ENCODE measurements at regions not wholly inside any gene's neighbourhood (a gene's known extent, or its start where the extent isn't known, plus 50 kb on each side); places are given as distances from the start of the nearest gene placed in this dataset.
"Not testable (repeated sequence)": the region's sequence is repeated elsewhere in the genome, so short reads cannot be mapped to it uniquely, and the experiment has no call there.

DNA sequence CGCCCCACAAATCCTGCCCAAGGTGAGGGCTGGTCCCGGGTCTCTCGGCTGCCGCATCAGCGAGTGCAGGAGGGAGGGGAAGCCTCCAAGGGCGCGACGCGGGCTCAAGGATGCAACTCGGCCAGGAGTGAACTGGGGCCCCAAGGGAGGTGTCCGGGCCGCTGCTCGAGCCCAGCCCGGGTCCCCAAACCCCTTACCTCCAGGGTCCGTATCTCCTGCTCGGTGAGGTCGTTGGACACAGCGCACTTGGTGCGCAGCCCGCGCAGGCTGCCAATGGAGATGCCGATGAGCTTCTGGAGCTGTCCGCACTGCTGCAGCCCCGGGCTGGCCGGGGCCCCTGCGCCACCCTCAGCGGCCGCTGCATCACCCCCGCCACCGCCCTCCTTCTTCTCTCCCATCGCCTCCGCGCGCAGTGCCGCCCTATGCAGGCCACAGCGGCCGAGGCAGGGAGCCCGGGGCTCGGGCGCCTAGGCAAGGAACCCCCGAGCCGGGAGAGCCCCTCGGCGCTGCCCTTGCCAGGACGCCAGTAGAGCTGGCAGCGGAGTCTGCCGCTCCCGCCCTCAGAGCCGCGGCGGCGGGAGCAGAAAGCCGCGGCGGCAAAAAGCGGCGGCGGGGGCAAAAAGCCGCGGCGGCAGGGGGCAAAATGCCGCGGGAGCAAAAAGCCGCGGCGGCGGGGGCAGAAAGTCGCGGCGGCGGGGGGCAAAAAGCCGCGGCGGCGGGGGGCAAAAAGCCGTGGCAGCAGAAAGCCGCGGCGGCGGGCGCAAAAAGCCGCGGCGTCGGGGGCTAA lies 135.1 kb downstream of the ZNF92 start:
- DNase-seq; H3K36me3 ChIP-seq; H3K4me3 ChIP-seq; H3K9me3 ChIP-seq; H3K27me3 ChIP-seq; intact Hi-C loops (cut with DNase I); H3K27ac ChIP-seq; H3K4me1 ChIP-seq: not testable (repeated sequence)
- WGBS (ENCODE audit: insufficient coverage, low coverage, low lambda C conversion rate, missing lambda C conversion rate), result under 1% methylated on average over 48 of the region's 85 CpGs
- peak in 1 of 4 donors; percentile 75 for ATAC-seq

DNA sequence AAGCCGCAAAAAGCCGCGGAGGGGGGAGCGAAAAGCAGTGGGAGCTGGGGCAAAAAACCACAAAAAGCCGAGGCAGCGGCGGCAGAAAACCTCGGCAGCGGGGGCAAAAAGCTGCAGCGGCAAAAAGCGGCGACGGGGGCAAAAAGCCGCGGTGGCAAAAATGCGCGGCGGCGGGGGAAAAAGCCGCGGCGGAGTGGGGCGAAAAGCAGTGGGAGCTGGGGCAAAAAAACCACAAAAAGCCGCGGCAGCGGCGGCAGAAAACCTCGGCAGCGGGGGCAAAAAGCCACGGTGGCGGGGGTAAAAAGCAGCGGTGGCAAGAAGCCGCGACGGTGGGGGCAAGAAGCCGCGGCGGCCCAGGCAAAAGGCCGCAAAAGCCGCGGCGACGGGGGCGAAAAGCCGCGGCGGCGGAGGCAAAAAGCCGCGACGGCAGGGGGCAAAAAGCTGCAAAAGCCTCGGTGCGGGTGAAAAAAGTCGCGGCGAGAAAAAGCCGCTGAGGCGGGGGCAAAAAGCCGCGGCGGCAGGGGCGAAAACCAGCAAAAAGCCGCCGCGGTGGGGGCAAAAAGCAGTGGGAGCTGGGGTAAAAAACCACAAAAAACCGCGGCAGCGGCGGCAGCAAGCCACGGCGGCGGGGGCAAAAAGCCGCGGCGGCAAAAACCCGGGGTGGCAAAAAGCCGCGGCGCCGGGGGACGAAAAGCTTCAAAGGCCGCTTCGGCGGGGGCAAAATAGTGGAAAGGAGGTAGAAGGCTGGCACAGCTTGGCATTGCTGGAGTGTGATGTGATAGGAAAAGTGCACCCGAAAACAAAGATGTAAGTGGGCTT lies 135.9 kb downstream of the ZNF92 start:
- ATAC-seq (peak in 1 of 4 donors; percentile 70), DNase-seq (peak in 1 of 3 donors; percentile 46)
- H3K27ac ChIP-seq, result no peak overlapping the region
- no peaks in the 10 kb centered on the region for H3K36me3 ChIP-seq
- TF ChIP-seq, protein P1, sequence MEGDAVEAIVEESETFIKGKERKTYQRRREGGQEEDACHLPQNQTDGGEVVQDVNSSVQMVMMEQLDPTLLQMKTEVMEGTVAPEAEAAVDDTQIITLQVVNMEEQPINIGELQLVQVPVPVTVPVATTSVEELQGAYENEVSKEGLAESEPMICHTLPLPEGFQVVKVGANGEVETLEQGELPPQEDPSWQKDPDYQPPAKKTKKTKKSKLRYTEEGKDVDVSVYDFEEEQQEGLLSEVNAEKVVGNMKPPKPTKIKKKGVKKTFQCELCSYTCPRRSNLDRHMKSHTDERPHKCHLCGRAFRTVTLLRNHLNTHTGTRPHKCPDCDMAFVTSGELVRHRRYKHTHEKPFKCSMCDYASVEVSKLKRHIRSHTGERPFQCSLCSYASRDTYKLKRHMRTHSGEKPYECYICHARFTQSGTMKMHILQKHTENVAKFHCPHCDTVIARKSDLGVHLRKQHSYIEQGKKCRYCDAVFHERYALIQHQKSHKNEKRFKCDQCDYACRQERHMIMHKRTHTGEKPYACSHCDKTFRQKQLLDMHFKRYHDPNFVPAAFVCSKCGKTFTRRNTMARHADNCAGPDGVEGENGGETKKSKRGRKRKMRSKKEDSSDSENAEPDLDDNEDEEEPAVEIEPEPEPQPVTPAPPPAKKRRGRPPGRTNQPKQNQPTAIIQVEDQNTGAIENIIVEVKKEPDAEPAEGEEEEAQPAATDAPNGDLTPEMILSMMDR (IDR thresholded peaks at IDR 0.05), result no peak
- TF ChIP-seq POLR2A (IDR thresholded peaks at IDR 0.05), result no peak
- under 1% methylated on average over 79 of the region's 85 CpGs for WGBS (ENCODE audit: insufficient coverage, low coverage, low lambda C conversion rate, missing lambda C conversion rate)
- H3K27me3 ChIP-seq, result no peaks in the 10 kb centered on the region
- no peaks in the 10 kb centered on the region for H3K9me3 ChIP-seq
- no peak overlapping the region for H3K4me3 ChIP-seq
- no peaks in the 10 kb centered on the region for H3K4me1 ChIP-seq
- intact Hi-C loops (cut with DNase I), result no loop called here

GRCh38 chr7:65510187-65510538 lies 136.5 kb downstream of the ZNF92 start:
- H3K36me3 ChIP-seq; DNase-seq; H3K4me3 ChIP-seq; H3K27ac ChIP-seq; H3K9me3 ChIP-seq; intact Hi-C loops (cut with DNase I); H3K4me1 ChIP-seq; H3K27me3 ChIP-seq: not testable (repeated sequence)
- WGBS (ENCODE audit: insufficient coverage, low coverage, low lambda C conversion rate, missing lambda C conversion rate), result 16% methylated on average over 1 of the region's 1 CpG
- ATAC-seq, result peak in 1 of 4 donors; percentile 11

DNA sequence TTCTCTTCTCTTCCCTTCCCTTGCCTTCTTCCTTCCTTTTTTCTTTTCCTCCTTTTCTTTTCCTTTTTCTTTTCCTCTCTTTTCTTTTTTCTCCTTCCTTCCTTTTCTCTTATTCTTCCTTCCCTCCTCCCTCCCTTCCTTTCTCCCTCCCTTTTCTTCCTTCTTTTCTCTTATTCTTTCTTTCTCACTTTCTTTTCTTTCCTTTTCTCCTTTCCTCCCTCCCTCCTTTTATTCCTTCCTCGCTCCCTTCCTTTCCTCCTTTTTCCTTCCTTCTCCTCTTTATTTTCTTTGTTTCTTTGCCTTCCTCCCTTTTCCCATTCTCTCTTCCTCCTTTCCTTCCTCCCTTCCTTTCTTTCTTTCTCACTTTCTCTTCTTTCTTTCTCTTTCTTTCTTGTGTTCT lies 146.1 kb downstream of the ZNF92 start:
- H3K36me3 ChIP-seq; DNase-seq; ATAC-seq; intact Hi-C loops (cut with DNase I); H3K27me3 ChIP-seq; H3K4me1 ChIP-seq; H3K9me3 ChIP-seq; H3K27ac ChIP-seq; H3K4me3 ChIP-seq: not testable (repeated sequence)
- 100% methylated on average over 1 of the region's 1 CpG for WGBS (ENCODE audit: insufficient coverage, low coverage, low lambda C conversion rate, missing lambda C conversion rate)

- H3K36me3 ChIP-seq; ATAC-seq; H3K9me3 ChIP-seq; H3K4me3 ChIP-seq; DNase-seq; H3K27me3 ChIP-seq; H3K27ac ChIP-seq; intact Hi-C loops (cut with DNase I); H3K4me1 ChIP-seq: not testable (repeated sequence)
- no CpG with 5 or more reads among the region's 5 CpGs for WGBS (ENCODE audit: insufficient coverage, low coverage, low lambda C conversion rate, missing lambda C conversion rate)
Measured at GRCh38 chr7:65545465-65546161, 172.0 kb downstream of the ZNF92 start.

DNA sequence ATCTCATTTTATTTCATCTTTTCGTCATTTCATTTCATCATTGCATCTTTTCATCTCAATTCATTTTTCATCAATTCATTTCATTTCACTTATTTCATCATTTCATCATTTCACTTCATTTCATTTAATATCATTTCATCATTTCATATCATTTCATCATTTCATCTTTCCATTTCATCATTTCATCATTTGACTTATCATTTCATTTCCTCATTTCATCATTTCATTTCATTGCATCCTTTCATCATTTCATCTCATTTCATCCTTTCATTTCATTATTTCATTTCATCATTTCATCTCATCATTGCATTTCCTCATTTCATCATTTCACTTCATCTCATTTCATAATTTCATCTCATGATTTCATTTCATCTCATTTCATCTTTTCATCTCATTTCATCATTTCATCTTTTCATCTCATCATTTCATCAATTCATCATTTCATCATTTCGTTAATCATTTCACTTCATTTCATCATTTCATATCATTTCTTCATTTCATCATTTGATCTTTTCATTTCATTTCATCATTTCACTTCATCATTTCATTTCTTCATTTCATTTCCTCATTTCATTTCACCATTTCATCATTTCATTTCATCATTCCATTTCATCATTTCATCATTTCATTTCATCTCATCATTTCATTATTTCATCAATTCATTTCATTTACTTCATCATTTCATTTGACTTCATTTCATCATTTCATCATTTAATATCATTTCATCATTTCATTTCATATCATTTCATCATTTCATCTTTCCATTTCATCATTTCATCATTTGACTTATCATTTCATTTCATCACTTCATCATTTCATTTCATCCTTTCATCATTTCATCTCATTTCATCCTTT lies 176.2 kb downstream of the ZNF92 start:
- WGBS (ENCODE audit: insufficient coverage, low coverage, low lambda C conversion rate, missing lambda C conversion rate), result no CpG with 5 or more reads among the region's 2 CpGs
- ATAC-seq; H3K4me1 ChIP-seq; H3K4me3 ChIP-seq; H3K36me3 ChIP-seq; H3K27ac ChIP-seq; DNase-seq; H3K27me3 ChIP-seq; H3K9me3 ChIP-seq; intact Hi-C loops (cut with DNase I): not testable (repeated sequence)

- H3K27ac ChIP-seq; intact Hi-C loops (cut with DNase I); ATAC-seq: not testable (repeated sequence)
Measured at GRCh38 chr7:65550444-65550809, 176.8 kb downstream of the ZNF92 start.

GRCh38 chr7:65551042-65551441 lies 177.4 kb downstream of the ZNF92 start:
- intact Hi-C loops (cut with DNase I); ATAC-seq; DNase-seq; H3K9me3 ChIP-seq; H3K27ac ChIP-seq; H3K27me3 ChIP-seq; H3K4me3 ChIP-seq; H3K36me3 ChIP-seq; H3K4me1 ChIP-seq: not testable (repeated sequence)
- 80% methylated on average over 1 of the region's 1 CpG for WGBS (ENCODE audit: insufficient coverage, low coverage, low lambda C conversion rate, missing lambda C conversion rate)

More at GRCh38 chr7:65550444-65550809, 176.8 kb downstream of the ZNF92 start:
- not testable (repeated sequence) for H3K4me1 ChIP-seq, H3K4me3 ChIP-seq, H3K9me3 ChIP-seq, DNase-seq, H3K36me3 ChIP-seq, H3K27me3 ChIP-seq

GRCh38 chr7:65554553-65555476 lies 181.2 kb downstream of the ZNF92 start:
- H3K27me3 ChIP-seq; DNase-seq; H3K4me3 ChIP-seq; H3K4me1 ChIP-seq; H3K9me3 ChIP-seq; H3K27ac ChIP-seq; H3K36me3 ChIP-seq; intact Hi-C loops (cut with DNase I): not testable (repeated sequence)
- peak in 2 of 4 donors; percentile 21 to 52 for ATAC-seq
- WGBS (ENCODE audit: insufficient coverage, low coverage, low lambda C conversion rate, missing lambda C conversion rate), result no CpG with 5 or more reads among the region's 85 CpGs
